Endothelial cell (in vitro differentiated cells): ENCODE measurements at regions not wholly inside any gene's neighbourhood (a gene's known extent, or its start where the extent isn't known, plus 50 kb on each side); places are given as distances from the start of the nearest gene placed in this dataset.
"Not testable (repeated sequence)": the region's sequence is repeated elsewhere in the genome, so short reads cannot be mapped to it uniquely, and the experiment has no call there.

Source experiments
- DNase-seq: peaks from one replicate; pipeline ENCODE4 v3.0.0; 2021; ENCODE audit warnings: low spot score
- H3K27ac Mint-ChIP-seq: one replicate; pipeline ENCODE4 v1.8.0; 2021; ENCODE audit warnings: mixed read lengths, inconsistent platforms; ENCODE audit not compliant: unreplicated experiment
- H3K27me3 Mint-ChIP-seq: one replicate; pipeline ENCODE4 v1.8.0; 2021; ENCODE audit warnings: mild to moderate bottlenecking, moderate library complexity, mixed read lengths, inconsistent platforms; ENCODE audit not compliant: unreplicated experiment
- H3K36me3 Mint-ChIP-seq: one replicate; pipeline ENCODE4 v1.8.0; 2021; ENCODE audit warnings: mild to moderate bottlenecking, low read depth, mixed read lengths, inconsistent platforms; ENCODE audit not compliant: unreplicated experiment
- H3K4me1 Mint-ChIP-seq: one replicate; pipeline ENCODE4 v1.8.0; 2021; ENCODE audit warnings: mild to moderate bottlenecking, mixed read lengths, inconsistent platforms; ENCODE audit not compliant: unreplicated experiment
- H3K4me3 Mint-ChIP-seq: one replicate; pipeline ENCODE4 v1.8.0; 2021; ENCODE audit warnings: mild to moderate bottlenecking, mixed read lengths, inconsistent platforms; ENCODE audit not compliant: unreplicated experiment
- H3K9me3 Mint-ChIP-seq: one replicate; pipeline ENCODE4 v1.8.0; 2021; ENCODE audit warnings: mixed read lengths, inconsistent platforms; ENCODE audit not compliant: unreplicated experiment
- TF ChIP-seq, protein P1 (sequence below): fragments of 200-600 bp; sonication (generic); IDR thresholded peaks from one replicate; pipeline ENCODE4 v1.5.0; 2021; ENCODE audit warnings: antibody characterized with exemption; ENCODE audit not compliant: unreplicated experiment

DNA sequence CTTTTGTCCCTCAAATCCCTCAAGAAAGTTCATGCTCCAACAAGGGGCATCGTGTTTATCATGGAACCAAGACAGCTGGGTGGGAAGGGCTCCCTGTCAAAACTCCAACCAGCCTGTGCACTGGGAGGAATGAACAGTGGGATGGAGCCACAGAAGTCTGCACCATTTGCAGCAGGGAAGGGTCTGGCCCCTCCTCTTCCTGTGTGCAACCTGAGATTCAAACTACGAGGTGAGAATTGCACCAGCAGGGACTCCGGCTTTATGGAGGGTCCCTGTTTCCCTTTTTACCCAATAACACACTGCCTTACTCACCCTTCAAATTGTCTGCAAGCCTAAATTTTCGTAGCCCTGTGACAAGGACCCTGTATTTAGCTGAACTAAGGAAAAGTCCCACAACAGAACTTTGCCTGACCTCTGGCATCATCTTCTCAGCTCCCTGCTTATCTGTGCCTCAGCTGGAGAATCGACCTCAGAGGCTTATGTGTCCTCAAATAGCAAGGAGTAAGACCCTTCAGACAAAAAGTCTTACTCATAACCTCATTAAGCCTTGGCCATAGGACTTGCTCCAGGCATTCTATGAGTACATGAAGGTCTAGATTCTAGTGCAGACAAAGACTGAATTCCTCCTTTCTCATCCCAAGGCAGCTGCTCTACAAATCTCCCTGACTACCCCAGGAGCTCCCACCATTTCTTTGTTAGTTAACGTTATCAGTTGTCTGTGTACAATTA, 178.3 kb upstream of the SERPINE2 start:
- TF ChIP-seq, protein P1, sequence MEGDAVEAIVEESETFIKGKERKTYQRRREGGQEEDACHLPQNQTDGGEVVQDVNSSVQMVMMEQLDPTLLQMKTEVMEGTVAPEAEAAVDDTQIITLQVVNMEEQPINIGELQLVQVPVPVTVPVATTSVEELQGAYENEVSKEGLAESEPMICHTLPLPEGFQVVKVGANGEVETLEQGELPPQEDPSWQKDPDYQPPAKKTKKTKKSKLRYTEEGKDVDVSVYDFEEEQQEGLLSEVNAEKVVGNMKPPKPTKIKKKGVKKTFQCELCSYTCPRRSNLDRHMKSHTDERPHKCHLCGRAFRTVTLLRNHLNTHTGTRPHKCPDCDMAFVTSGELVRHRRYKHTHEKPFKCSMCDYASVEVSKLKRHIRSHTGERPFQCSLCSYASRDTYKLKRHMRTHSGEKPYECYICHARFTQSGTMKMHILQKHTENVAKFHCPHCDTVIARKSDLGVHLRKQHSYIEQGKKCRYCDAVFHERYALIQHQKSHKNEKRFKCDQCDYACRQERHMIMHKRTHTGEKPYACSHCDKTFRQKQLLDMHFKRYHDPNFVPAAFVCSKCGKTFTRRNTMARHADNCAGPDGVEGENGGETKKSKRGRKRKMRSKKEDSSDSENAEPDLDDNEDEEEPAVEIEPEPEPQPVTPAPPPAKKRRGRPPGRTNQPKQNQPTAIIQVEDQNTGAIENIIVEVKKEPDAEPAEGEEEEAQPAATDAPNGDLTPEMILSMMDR: no peak
- no peak overlapping the region for H3K4me3 Mint-ChIP-seq
- H3K36me3 Mint-ChIP-seq: no peaks in the 10 kb centered on the region
- no peaks in the 10 kb centered on the region for H3K27me3 Mint-ChIP-seq
- no peak overlapping the region for H3K27ac Mint-ChIP-seq
- no peak for DNase-seq
- H3K9me3 Mint-ChIP-seq: no peaks in the 10 kb centered on the region
- H3K4me1 Mint-ChIP-seq: peaks cover 6% of the 10 kb centered on the region

DNA sequence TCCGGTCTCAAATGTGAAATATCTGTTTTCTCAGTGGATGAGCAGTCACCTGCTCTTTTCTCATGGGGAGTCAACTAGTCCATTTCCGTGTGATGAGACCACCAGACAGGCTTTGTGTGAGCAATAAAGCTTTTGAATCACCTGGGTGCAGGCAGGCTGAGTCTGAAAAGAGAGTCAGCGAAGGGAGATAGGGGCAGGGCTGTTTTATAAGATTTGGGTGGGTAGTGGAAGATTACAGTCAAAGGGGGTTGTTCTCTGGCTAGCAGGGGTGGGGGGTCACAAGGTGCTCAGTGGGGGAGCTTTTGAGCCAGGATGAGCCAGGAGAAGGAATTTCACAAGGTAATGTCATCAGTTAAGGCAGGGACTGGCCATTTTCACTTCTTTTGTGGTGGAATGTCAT, 176.5 kb upstream of the SERPINE2 start:
- DNase-seq, H3K27ac Mint-ChIP-seq, H3K9me3 Mint-ChIP-seq, H3K4me3 Mint-ChIP-seq, H3K4me1 Mint-ChIP-seq, H3K27me3 Mint-ChIP-seq, H3K36me3 Mint-ChIP-seq: not testable (repeated sequence)

DNA sequence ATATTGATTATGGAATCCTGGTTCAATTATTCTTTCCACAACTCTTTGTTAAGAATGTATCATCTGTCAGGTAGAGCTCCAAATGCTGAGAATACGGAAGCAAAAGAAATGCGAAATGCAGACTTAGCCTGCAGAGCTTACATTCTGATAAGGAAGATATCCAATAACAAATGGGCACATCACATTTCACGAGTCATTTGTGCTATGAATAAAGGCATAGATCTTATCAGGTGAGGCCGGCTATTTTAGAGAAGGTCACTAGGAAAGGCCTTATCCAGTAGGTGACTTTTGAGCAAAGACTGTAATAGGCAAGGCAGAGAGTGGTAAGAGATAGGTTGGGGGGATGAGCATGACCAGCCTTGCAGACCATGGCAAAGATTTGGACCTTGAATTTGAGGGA, 174.3 kb upstream of the SERPINE2 start:
- no peak for DNase-seq
- peaks cover 13% of the 10 kb centered on the region for H3K4me1 Mint-ChIP-seq
- no peak overlapping the region for H3K27ac Mint-ChIP-seq
- no peaks in the 10 kb centered on the region for H3K9me3 Mint-ChIP-seq
- TF ChIP-seq, protein P1: no peak
- no peak overlapping the region for H3K4me3 Mint-ChIP-seq
- H3K36me3 Mint-ChIP-seq: no peaks in the 10 kb centered on the region
- H3K27me3 Mint-ChIP-seq: no peaks in the 10 kb centered on the region

DNA sequence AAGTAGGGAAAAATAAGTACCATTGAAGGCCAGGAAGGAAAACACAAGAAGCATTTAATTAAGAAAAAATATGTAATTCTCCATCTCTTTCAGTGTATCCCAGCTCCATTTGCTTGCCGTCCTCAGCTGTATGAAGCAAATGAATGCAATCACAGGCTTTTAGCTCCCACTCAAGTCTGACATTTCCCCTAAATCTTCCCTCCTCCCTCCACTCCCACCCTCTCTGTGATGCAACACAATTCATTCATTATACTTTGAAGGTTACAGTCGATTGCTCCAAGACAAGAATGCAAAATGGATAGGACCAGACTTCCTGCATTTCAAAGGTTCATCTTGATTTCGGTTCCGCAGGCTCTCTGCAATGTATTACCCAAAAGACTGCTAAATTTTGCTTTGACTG, 172.7 kb upstream of the SERPINE2 start:
- no peak overlapping the region for H3K4me3 Mint-ChIP-seq
- no peaks in the 10 kb centered on the region for H3K36me3 Mint-ChIP-seq
- H3K9me3 Mint-ChIP-seq: no peaks in the 10 kb centered on the region
- no peak for DNase-seq
- TF ChIP-seq, protein P1: no peak
- H3K27ac Mint-ChIP-seq: no peak overlapping the region
- peaks cover 1% of the 10 kb centered on the region for H3K27me3 Mint-ChIP-seq
- H3K4me1 Mint-ChIP-seq: peaks cover 19% of the 10 kb centered on the region

DNA sequence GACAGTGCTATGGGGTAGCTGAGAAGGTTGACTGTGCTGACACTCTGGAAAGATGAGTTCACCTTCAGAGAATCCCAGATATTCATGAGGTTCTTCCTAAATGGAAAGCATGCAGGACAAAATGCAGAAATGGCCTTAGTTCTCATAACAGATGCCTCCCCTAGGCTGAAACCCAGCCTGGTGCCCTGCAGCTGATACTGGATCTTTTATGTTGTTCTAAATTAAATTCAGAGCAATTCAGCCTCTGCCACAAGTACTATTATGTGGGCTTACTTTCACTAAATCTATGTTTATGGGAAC, 172.0 kb upstream of the SERPINE2 start:
- TF ChIP-seq, protein P1: no peak
- no peaks in the 10 kb centered on the region for H3K36me3 Mint-ChIP-seq
- H3K4me3 Mint-ChIP-seq: no peak overlapping the region
- DNase-seq: no peak
- peaks cover 4% of the 10 kb centered on the region for H3K27me3 Mint-ChIP-seq
- no peak overlapping the region for H3K27ac Mint-ChIP-seq
- peaks cover 19% of the 10 kb centered on the region for H3K4me1 Mint-ChIP-seq
- no peaks in the 10 kb centered on the region for H3K9me3 Mint-ChIP-seq
